Spleen (tissue), 11 donors: ENCODE measurements at regions not wholly inside any gene's neighbourhood (a gene's known extent, or its start where the extent isn't known, plus 50 kb on each side); places are given as distances from the start of the nearest gene placed in this dataset.

ENCODE experiments used
- DNase-seq: peaks from one replicate; pipeline ENCODE4 v3.0.0-alpha.2; 2020
- H3K27ac ChIP-seq, 8 donors: fragments of 200-600 bp; sonication (generic) in 7 of 8; 1 replicate in 4 of 8; 2 replicates in 4 of 8; pipeline versions ENCODE4 v1.5.0 to v1.8.0; 2016 to 2021; ENCODE audit warnings: inconsistent platforms in 4 of 8, mild to moderate bottlenecking in 4 of 8, moderate library complexity in 1 of 8
- H3K27me3 ChIP-seq, 7 donors: fragments of 200-600 bp; sonication (generic) in 6 of 7; replicated peaks in 1 of 7; 1 replicate in 4 of 7; 2 replicates in 3 of 7; pipeline versions ENCODE4 v1.5.0 to v1.8.0; 2016 to 2021; ENCODE audit warnings: inconsistent platforms in 3 of 7, mild to moderate bottlenecking in 1 of 7
- H3K36me3 ChIP-seq, 6 donors: fragments of 200-600 bp; sonication (generic) in 5 of 6; 1 replicate in 4 of 6; 2 replicates in 2 of 6; pipeline versions ENCODE4 v1.5.0 to v1.8.0; 2016 to 2021; ENCODE audit warnings: inconsistent platforms in 2 of 6
- H3K4me1 ChIP-seq, 6 donors: fragments of 200-600 bp; sonication (generic) in 5 of 6; 1 replicate in 3 of 6; 2 replicates in 3 of 6; pipeline versions ENCODE4 v1.5.0 to v1.8.0; 2016 to 2021; ENCODE audit warnings: inconsistent platforms in 3 of 6
- H3K4me3 ChIP-seq, 8 donors: fragments of 200-600 bp; sonication (generic) in 7 of 8; 1 replicate in 4 of 8; 2 replicates in 4 of 8; pipeline versions ENCODE4 v1.5.0 to v1.8.0; 2016 to 2021; ENCODE audit warnings: inconsistent platforms in 4 of 8, mild to moderate bottlenecking in 4 of 8, moderate library complexity in 2 of 8
- H3K9me3 ChIP-seq, 8 donors: fragments of 200-600 bp; sonication (generic) in 7 of 8; 1 replicate in 4 of 8; 2 replicates in 4 of 8; pipeline versions ENCODE4 v1.5.0 to v1.8.0; 2016 to 2021; ENCODE audit warnings: inconsistent platforms in 4 of 8
- CTCF ChIP-seq, 11 experiments: fragments of 200-600 bp in 7 of 11; fragments of 450-650 bp in 4 of 11; sonication (generic) in 4 of 11; IDR thresholded peaks in 8 of 11; conservative IDR thresholded peaks in 3 of 11; 1 replicate in 7 of 11; 2 replicates in 4 of 11; pipeline versions ENCODE4 v1.4.0 to v1.8.0; 2016 to 2021; ENCODE audit warnings: antibody characterized with exemption in 11 of 11, inconsistent platforms in 4 of 11, mild to moderate bottlenecking in 1 of 11
- POLR2A ChIP-seq, 3 donors: fragments of 450-650 bp; IDR thresholded peaks; one replicate each; pipeline ENCODE4 v1.5.1; 2017; ENCODE audit warnings: antibody characterized with exemption in 3 of 3, mild to moderate bottlenecking in 1 of 3
- POLR2AphosphoS5 ChIP-seq, 3 donors: sonication (generic); formaldehyde crosslinking; IDR thresholded peaks; one replicate each; pipeline ENCODE4 v1.5.1; 2017; ENCODE audit warnings: antibody characterized with exemption in 3 of 3
- WGBS, 5 donors: extraction: QIAGEN DNeasy Blood & Tissue Kit in 3 of 5; methylation state at CpG; one replicate each; pipeline versions ENCODE4 v1.1.5 to v1.1.7; 2013 to 2018; 5-methylcytosine and 5-hydroxymethylcytosine counted together
- intact Hi-C: fragments of 100-400 bp; cut with DNase I; formaldehyde crosslinking; loops from one replicate; pipeline ENCODE4 v1.15.0; 2023; ENCODE audit warnings: low total_unique reads
- donor health status: healthy with polysubstance abuse.
- donor health status: DM: no; HTN: no; CAD: no; lungs with moderate emphysema.
- donor health status: DM: no; HTN: no; CAD: no.
- donor health status: Bipolar disorder and iron deficiency.
- donor health status: healthy.
- donor health status: DM: no; HTN: no; CAD: no.
- donor health status: DM: yes; HTN: yes; CAD: no.

GRCh38 chr1:9422911-9423505 is 116.3 kb upstream of the SLC25A33 start:
- DNase-seq = no peak
- no peaks in the 10 kb centered on the region for H3K9me3 ChIP-seq
- no peak overlapping the region for H3K27ac ChIP-seq
- no peaks in the 10 kb centered on the region for H3K36me3 ChIP-seq
- peaks cover 0 to 34% (median 0%) of the 10 kb centered on the region in 7 donors for H3K27me3 ChIP-seq
- no peak for TF ChIP-seq CTCF (IDR thresholded peaks at IDR 0.05 in 8 of 11, conservative IDR thresholded peaks at IDR 0.05 in 3 of 11)
- no peak for TF ChIP-seq POLR2AphosphoS5 (IDR thresholded peaks at IDR 0.05)
- no peak for TF ChIP-seq POLR2A (IDR thresholded peaks at IDR 0.05)
- 72 to 96% (median 84%) methylated on average over 5 to 12 of the region's 12 CpGs for WGBS, 5 donors
- intact Hi-C loops = no loop called here
- H3K4me3 ChIP-seq = no peak overlapping the region
- peaks cover 19 to 80% (median 31%) of the 10 kb centered on the region in 6 donors for H3K4me1 ChIP-seq

GRCh38 chr1:9424261-9424660 is 115.0 kb upstream of the SLC25A33 start:
- intact Hi-C loops = no loop called here
- TF ChIP-seq POLR2AphosphoS5 (IDR thresholded peaks at IDR 0.05) (no peak), POLR2A (IDR thresholded peaks at IDR 0.05) (no peak), CTCF (IDR thresholded peaks at IDR 0.05 in 8 of 11, conservative IDR thresholded peaks at IDR 0.05 in 3 of 11) (no peak)
- no peak overlapping the region for H3K4me3 ChIP-seq
- H3K27ac ChIP-seq = no peak overlapping the region
- H3K27me3 ChIP-seq = peaks cover 0 to 30% (median 0%) of the 10 kb centered on the region in 7 donors
- H3K4me1 ChIP-seq = peaks cover 23 to 79% (median 41%) of the 10 kb centered on the region in 6 donors
- no peak for DNase-seq
- WGBS, 5 donors = 48 to 77% (median 65%) methylated on average over 4 of the region's 4 CpGs
- no peaks in the 10 kb centered on the region for H3K36me3 ChIP-seq
- no peaks in the 10 kb centered on the region for H3K9me3 ChIP-seq

GRCh38 chr1:9425859-9426258 is 113.4 kb upstream of the SLC25A33 start:
- DNase-seq = no peak
- WGBS, 5 donors = 26 to 38% (median 30%) methylated on average over 6 to 7 of the region's 7 CpGs
- intact Hi-C loops = no loop called here
- H3K4me1 ChIP-seq = peaks cover 26 to 75% (median 46%) of the 10 kb centered on the region in 6 donors
- H3K27me3 ChIP-seq = peaks cover 0 to 30% (median 0%) of the 10 kb centered on the region in 7 donors
- TF ChIP-seq CTCF (IDR thresholded peaks at IDR 0.05 in 8 of 11, conservative IDR thresholded peaks at IDR 0.05 in 3 of 11) (no peak), POLR2A (IDR thresholded peaks at IDR 0.05) (no peak), POLR2AphosphoS5 (IDR thresholded peaks at IDR 0.05) (no peak)
- H3K9me3 ChIP-seq = no peaks in the 10 kb centered on the region
- peak overlapping the region in 1 of 8 donors; percentile 43 for H3K4me3 ChIP-seq
- H3K36me3 ChIP-seq = no peaks in the 10 kb centered on the region
- peak overlapping the region in 5 of 8 donors; percentile 11 to 81 (median 66) for H3K27ac ChIP-seq

- peak; percentile 92 for DNase-seq
- intact Hi-C loops = no loop called here
These were observed 113.0 kb upstream of the SLC25A33 start for GRCh38 chr1:9426291-9426711.

More at GRCh38 chr1:9426291-9426711, 113.0 kb upstream of the SLC25A33 start:
- no peak for TF ChIP-seq CTCF (IDR thresholded peaks at IDR 0.05 in 8 of 11, conservative IDR thresholded peaks at IDR 0.05 in 3 of 11)
- no peak for TF ChIP-seq POLR2A (IDR thresholded peaks at IDR 0.05)
- peak; percentile 85 to 95 (median 94) for TF ChIP-seq POLR2AphosphoS5 (IDR thresholded peaks at IDR 0.05)
- Histone ChIP-seq H3K4me1 (peaks cover 26 to 71% (median 45%) of the 10 kb centered on the region in 6 donors), H3K4me3 (peak overlapping the region in 1 of 8 donors; percentile 43), H3K9me3 (no peaks in the 10 kb centered on the region), H3K27me3 (peaks cover 0 to 27% (median 0%) of the 10 kb centered on the region in 7 donors), H3K36me3 (no peaks in the 10 kb centered on the region), H3K27ac (peak overlapping the region in 5 of 8 donors; percentile 11 to 81 (median 66))
- WGBS, 5 donors = 11 to 22% (median 13%) methylated on average over 12 to 13 of the region's 13 CpGs
